Common myeloid progenitor, CD34-positive (primary cell): ENCODE measurements at regions not wholly inside any gene's neighbourhood (a gene's known extent, or its start where the extent isn't known, plus 50 kb on each side); places are given as distances from the start of the nearest gene placed in this dataset.

Experiments used
- CTCF ChIA-PET: fragments of 350-600 bp; sonication (Branson Sonifier 250); formaldehyde crosslinking; loops from one replicate; lab custom pipeline; 2021; ENCODE audit warnings: antibody characterized with exemption; lab: Charles Lee
- POLR2A ChIA-PET: fragments of 350-600 bp; sonication (Branson Sonifier 250); formaldehyde crosslinking; loops from one replicate; lab custom pipeline; 2021; ENCODE audit warnings: antibody characterized with exemption; lab: Charles Lee
- DNase-seq, 3 donors: peaks; one replicate each; pipeline versions ENCODE4 v3.0.0 to v3.0.0-alpha.2; 2013
- H3K27ac ChIP-seq, 2 experiments: 1 replicate in 1 of 2; 2 replicates in 1 of 2; pipeline ENCODE4 v1.7.0; 2013; ENCODE audit warnings: inconsistent platforms in 2 of 2, low read length in 2 of 2, mild to moderate bottlenecking in 2 of 2, low read depth in 1 of 2, moderate library complexity in 1 of 2; ENCODE audit not compliant: severe bottlenecking in 2 of 2, insufficient read depth in 1 of 2, poor library complexity in 1 of 2
- H3K27me3 ChIP-seq, 5 experiments: replicated peaks in 2 of 5; 1 replicate in 3 of 5; 2 replicates in 2 of 5; pipeline versions ENCODE4 v1.6.1 to v1.7.0; 2013; ENCODE audit warnings: low read length in 4 of 5, mild to moderate bottlenecking in 2 of 5, moderate library complexity in 2 of 5, inconsistent platforms in 1 of 5; ENCODE audit not compliant: insufficient read depth in 5 of 5, control insufficient read depth in 4 of 5
- H3K36me3 ChIP-seq, 4 experiments: 1 replicate in 2 of 4; 2 replicates in 2 of 4; pipeline versions ENCODE4 v1.6.1 to v1.7.0; 2013; ENCODE audit warnings: low read length in 3 of 4, control low read depth in 1 of 4, mild to moderate bottlenecking in 1 of 4; ENCODE audit not compliant: control insufficient read depth in 4 of 4, insufficient read depth in 4 of 4
- H3K4me1 ChIP-seq, 4 experiments: 1 replicate in 3 of 4; 2 replicates in 1 of 4; pipeline versions ENCODE4 v1.6.1 to v1.7.1; 2013; ENCODE audit warnings: low read length in 3 of 4, mild to moderate bottlenecking in 3 of 4, control low read depth in 1 of 4, inconsistent platforms in 1 of 4, moderate library complexity in 1 of 4; ENCODE audit not compliant: control insufficient read depth in 4 of 4, insufficient read depth in 4 of 4; ENCODE audit errors: control extremely low read depth in 1 of 4
- H3K4me3 ChIP-seq, 7 experiments: 1 replicate in 4 of 7; 2 replicates in 3 of 7; pipeline versions ENCODE4 v1.5.1 to v1.7.0; 2013; ENCODE audit warnings: mild to moderate bottlenecking in 7 of 7, low read length in 6 of 7, moderate library complexity in 6 of 7, inconsistent platforms in 2 of 7, low read depth in 2 of 7, control low read depth in 1 of 7; ENCODE audit not compliant: insufficient read depth in 4 of 7, control insufficient read depth in 1 of 7; ENCODE audit errors: extremely low read depth in 1 of 7
- H3K9me3 ChIP-seq, 5 experiments: 1 replicate in 4 of 5; 2 replicates in 1 of 5; pipeline versions ENCODE4 v1.6.1 to v1.7.1; 2013; ENCODE audit warnings: low read length in 4 of 5, mild to moderate bottlenecking in 2 of 5, inconsistent platforms in 1 of 5, low read depth in 1 of 5, moderate library complexity in 1 of 5; ENCODE audit not compliant: control insufficient read depth in 4 of 5, insufficient read depth in 2 of 5; ENCODE audit errors: control extremely low read depth in 1 of 5
- WGBS: methylation state at CpG from one replicate; pipeline ENCODE4 v1.1.5; 2013; ENCODE audit not compliant: insufficient coverage; 5-methylcytosine and 5-hydroxymethylcytosine counted together

- CTCF ChIA-PET: no interaction called here
- Histone ChIP-seq H3K9me3 (no peaks in the 10 kb centered on the region), H3K4me3 (no peak overlapping the region), H3K4me1 (no peaks in the 10 kb centered on the region), H3K36me3 (no peaks in the 10 kb centered on the region), H3K27me3 (peaks cover 0 to 20% (median 8%) of the 10 kb centered on the region in 5 experiments), H3K27ac (no peak overlapping the region)
- WGBS: 84% methylated on average over 12 of the region's 13 CpGs
- POLR2A ChIA-PET: interaction anchor here (0.5 kb wide), 1 partner anchor 42 kb away, joined by 3 read pairs; no protein-coding TSS in a partner anchor
- no peak for DNase-seq
Observed at GRCh38 chr20:22529150-22530019, 55.0 kb downstream of the FOXA2 start.

GRCh38 chr20:22526512-22527012 lies 57.8 kb downstream of the FOXA2 start:
- Histone ChIP-seq H3K4me3 (no peak overlapping the region), H3K36me3 (no peaks in the 10 kb centered on the region), H3K27ac (no peak overlapping the region), H3K9me3 (no peaks in the 10 kb centered on the region), H3K4me1 (no peaks in the 10 kb centered on the region), H3K27me3 (peaks cover 0 to 19% (median 8%) of the 10 kb centered on the region in 5 experiments)
- no peak for DNase-seq
- WGBS: 93% methylated on average over 3 of the region's 3 CpGs
- ChIA-PET POLR2A (no interaction called here), CTCF (no interaction called here)

- Histone ChIP-seq H3K4me3 (no peak overlapping the region), H3K36me3 (no peaks in the 10 kb centered on the region), H3K27me3 (peaks cover 0 to 14% (median 8%) of the 10 kb centered on the region in 5 experiments), H3K4me1 (no peaks in the 10 kb centered on the region), H3K9me3 (no peaks in the 10 kb centered on the region), H3K27ac (no peak overlapping the region)
- 95% methylated on average over 7 of the region's 7 CpGs for WGBS
- POLR2A ChIA-PET: no interaction called here
- DNase-seq: no peak
- CTCF ChIA-PET: no interaction called here
Observed at GRCh38 chr20:22525821-22526220, 58.6 kb downstream of the FOXA2 start.

- Histone ChIP-seq H3K4me3 (no peak overlapping the region), H3K9me3 (no peaks in the 10 kb centered on the region), H3K36me3 (no peaks in the 10 kb centered on the region), H3K27me3 (peaks cover 0 to 17% (median 7%) of the 10 kb centered on the region in 5 experiments), H3K27ac (no peak overlapping the region), H3K4me1 (no peaks in the 10 kb centered on the region)
- no peak for DNase-seq
- WGBS: 97% methylated on average over 3 of the region's 4 CpGs
- POLR2A ChIA-PET: no interaction called here
- CTCF ChIA-PET: no interaction called here
Observed at GRCh38 chr20:22525069-22525820, 59.1 kb downstream of the FOXA2 start.

- ChIA-PET POLR2A (no interaction called here), CTCF (no interaction called here)
- 96% methylated on average over 5 of the region's 6 CpGs for WGBS
- Histone ChIP-seq H3K9me3 (no peaks in the 10 kb centered on the region), H3K27ac (no peak overlapping the region), H3K27me3 (peaks cover 0 to 16% (median under 1%) of the 10 kb centered on the region in 5 experiments), H3K4me3 (no peak overlapping the region), H3K4me1 (no peaks in the 10 kb centered on the region), H3K36me3 (no peaks in the 10 kb centered on the region)
- no peak for DNase-seq
Observed at GRCh38 chr20:22524393-22525015, 59.9 kb downstream of the FOXA2 start.

GRCh38 chr20:22523499-22524392 lies 60.6 kb downstream of the FOXA2 start:
- ChIA-PET POLR2A (no interaction called here), CTCF (interaction anchor here (1.3 kb wide), 1 partner anchor 18 kb away, joined by 3 read pairs; no protein-coding TSS in a partner anchor)
- 95% methylated on average over 14 of the region's 15 CpGs for WGBS

More at GRCh38 chr20:22523499-22524392, 60.6 kb downstream of the FOXA2 start:
- Histone ChIP-seq H3K4me1 (no peaks in the 10 kb centered on the region), H3K27ac (no peak overlapping the region), H3K27me3 (peaks cover 0 to 11% (median 0%) of the 10 kb centered on the region in 5 experiments), H3K9me3 (no peaks in the 10 kb centered on the region), H3K4me3 (no peak overlapping the region), H3K36me3 (no peaks in the 10 kb centered on the region)
- no peak for DNase-seq
